ENCODE measurements at regions not wholly inside any gene's neighbourhood (a gene's known extent, or its start where the extent isn't known, plus 50 kb on each side); places are given as distances from the start of the nearest gene placed in this dataset.

GRCh38 chr3:193897731-193898180 lies 238.2 kb upstream of the HES1 start:
- DNase-seq (ENCODE audit: low read depth in 4 of 4, low spot score in 2 of 4) = no peak

- DNase-seq (ENCODE audit: low read depth in 4 of 4, low spot score in 2 of 4) = no peak
These were observed 236.9 kb upstream of the HES1 start for GRCh38 chr3:193899001-193899400.

- no peak for DNase-seq (ENCODE audit: low read depth in 4 of 4, low spot score in 2 of 4)
These were observed 234.9 kb upstream of the HES1 start for GRCh38 chr3:193901007-193901406.

GRCh38 chr3:193902607-193903511 lies 233.1 kb upstream of the HES1 start:
- no peak for DNase-seq (ENCODE audit: low read depth in 4 of 4, low spot score in 2 of 4)

GRCh38 chr3:193903512-193903817 lies 232.5 kb upstream of the HES1 start:
- DNase-seq (ENCODE audit: low read depth in 4 of 4, low spot score in 2 of 4) = no peak

- no peak for DNase-seq (ENCODE audit: low read depth in 4 of 4, low spot score in 2 of 4)
These were observed 232.0 kb upstream of the HES1 start for GRCh38 chr3:193903966-193904365.

GRCh38 chr3:193905541-193906396 lies 230.2 kb upstream of the HES1 start:
- DNase-seq (ENCODE audit: low read depth in 4 of 4, low spot score in 2 of 4) = no peak

GRCh38 chr3:193906849-193907410 lies 229.0 kb upstream of the HES1 start:
- no peak for DNase-seq (ENCODE audit: low read depth in 4 of 4, low spot score in 2 of 4)

GRCh38 chr3:193908181-193908744 lies 227.7 kb upstream of the HES1 start:
- DNase-seq (ENCODE audit: low read depth in 4 of 4, low spot score in 2 of 4) = no peak

- no peak for DNase-seq (ENCODE audit: low read depth in 4 of 4, low spot score in 2 of 4)
These were observed 226.6 kb upstream of the HES1 start for GRCh38 chr3:193909387-193909786.

GRCh38 chr3:193910310-193910709 lies 225.6 kb upstream of the HES1 start:
- no peak for DNase-seq (ENCODE audit: low read depth in 4 of 4, low spot score in 2 of 4)

- no peak for DNase-seq (ENCODE audit: low read depth in 4 of 4, low spot score in 2 of 4)
These were observed 224.8 kb upstream of the HES1 start for GRCh38 chr3:193910886-193911738.

- no peak for DNase-seq (ENCODE audit: low read depth in 4 of 4, low spot score in 2 of 4)
These were observed 224.1 kb upstream of the HES1 start for GRCh38 chr3:193911784-193912340.

- no peak for DNase-seq (ENCODE audit: low read depth in 4 of 4, low spot score in 2 of 4)
These were observed 223.2 kb upstream of the HES1 start for GRCh38 chr3:193912621-193913178.

- DNase-seq (ENCODE audit: low read depth in 4 of 4, low spot score in 2 of 4) = no peak
These were observed 221.3 kb upstream of the HES1 start for GRCh38 chr3:193914602-193915001.

- DNase-seq (ENCODE audit: low read depth in 4 of 4, low spot score in 2 of 4) = no peak
These were observed 220.8 kb upstream of the HES1 start for GRCh38 chr3:193915099-193915498.

- no peak for DNase-seq (ENCODE audit: low read depth in 4 of 4, low spot score in 2 of 4)
These were observed 220.3 kb upstream of the HES1 start for GRCh38 chr3:193915613-193916012.

GRCh38 chr3:193917158-193917557 lies 218.8 kb upstream of the HES1 start:
- DNase-seq (ENCODE audit: low read depth in 4 of 4, low spot score in 2 of 4) = no peak

- DNase-seq (ENCODE audit: low read depth in 4 of 4, low spot score in 2 of 4) = no peak
These were observed 214.5 kb upstream of the HES1 start for GRCh38 chr3:193921465-193921864.

Data from left renal cortex interstitium (tissue), 4 donors.